A673 (cell line): ENCODE measurements at regions not wholly inside any gene's neighbourhood (a gene's known extent, or its start where the extent isn't known, plus 50 kb on each side); places are given as distances from the start of the nearest gene placed in this dataset.

ENCODE experiments used
- BruUV-seq: library from RNA; stranded (reverse); fragments of 400-500 nt; replicated peaks from 2 replicates; lab custom pipeline; 2021; lab: Mats Ljungman, UMichigan
- CTCF ChIA-PET: fragments of 300-600 bp; sonication (Branson Sonifier 250); formaldehyde crosslinking; loops from one replicate; lab custom pipeline; 2022; ENCODE audit warnings: antibody characterized with exemption; lab: Charles Lee
- POLR2A ChIA-PET: fragments of 300-600 bp; sonication (Branson Sonifier 250); formaldehyde crosslinking; loops from one replicate; lab custom pipeline; 2022; ENCODE audit warnings: antibody characterized with exemption; ENCODE audit not compliant: low non-redundant PET; lab: Charles Lee
- DNase-seq: peaks from one replicate; pipeline ENCODE4 v3.0.0-alpha.2; 2015; ENCODE audit warnings: low spot score
- H3K27ac ChIP-seq: fragments of 200-600 bp; sonication (generic); 2 replicates; pipeline ENCODE4 v1.5.1; 2016; ENCODE audit warnings: mixed run types, low read depth, mild to moderate bottlenecking, mixed read lengths, antibody characterized with exemption, low read length; ENCODE audit not compliant: poor library complexity, severe bottlenecking
- H3K27me3 ChIP-seq: fragments of 200-600 bp; sonication (generic); replicated peaks from 2 replicates; pipeline ENCODE4 v1.6.1; 2017; ENCODE audit warnings: mixed run types, low read depth, mild to moderate bottlenecking, mixed read lengths, antibody characterized with exemption, low read length; ENCODE audit not compliant: insufficient read depth, poor library complexity
- H3K36me3 ChIP-seq: fragments of 200-600 bp; sonication (generic); 2 replicates; pipeline ENCODE4 v1.6.1; 2016; ENCODE audit warnings: mixed run types, mild to moderate bottlenecking, mixed read lengths, antibody characterized with exemption, low read length; ENCODE audit not compliant: insufficient read depth, poor library complexity, severe bottlenecking
- H3K4me1 ChIP-seq: fragments of 200-600 bp; sonication (generic); 2 replicates; pipeline ENCODE4 v1.6.1; 2017; ENCODE audit warnings: mixed run types, mild to moderate bottlenecking, mixed read lengths, antibody characterized with exemption, low read length; ENCODE audit not compliant: insufficient read depth, poor library complexity, severe bottlenecking
- H3K4me3 ChIP-seq: fragments of 200-600 bp; sonication (generic); 2 replicates; pipeline ENCODE4 v1.5.1; 2016; ENCODE audit warnings: low read depth, mixed run types, mild to moderate bottlenecking, mixed read lengths, low read length; ENCODE audit not compliant: poor library complexity, severe bottlenecking
- H3K9me3 ChIP-seq: fragments of 200-600 bp; sonication (generic); 2 replicates; pipeline ENCODE4 v1.6.1; 2016; ENCODE audit warnings: mixed run types, low read depth, mild to moderate bottlenecking, mixed read lengths, antibody characterized with exemption, low read length; ENCODE audit not compliant: poor library complexity, severe bottlenecking
- CTCF ChIP-seq: fragments of 300-800, 200-600 bp; sonication (generic); conservative IDR thresholded peaks from 2 replicates; pipeline ENCODE4 v1.5.1; 2017; ENCODE audit warnings: low read depth, mild to moderate bottlenecking, antibody characterized with exemption, low read length, moderate library complexity, mixed read lengths
- EZH2 ChIP-seq: fragments of 200-600 bp; sonication (generic); IDR thresholded peaks from 2 replicates; pipeline ENCODE4 v1.6.1; 2017; ENCODE audit warnings: borderline replicate concordance, low read depth, mild to moderate bottlenecking, mixed read lengths, antibody characterized with exemption, low read length; ENCODE audit not compliant: poor library complexity, severe bottlenecking
- intact Hi-C: fragments of 100-400 bp; cut with micrococcal nuclease; formaldehyde crosslinking; loops from one replicate; pipeline ENCODE4 v1.10.0; 2022; ENCODE audit not compliant: unreplicated experiment

DNA sequence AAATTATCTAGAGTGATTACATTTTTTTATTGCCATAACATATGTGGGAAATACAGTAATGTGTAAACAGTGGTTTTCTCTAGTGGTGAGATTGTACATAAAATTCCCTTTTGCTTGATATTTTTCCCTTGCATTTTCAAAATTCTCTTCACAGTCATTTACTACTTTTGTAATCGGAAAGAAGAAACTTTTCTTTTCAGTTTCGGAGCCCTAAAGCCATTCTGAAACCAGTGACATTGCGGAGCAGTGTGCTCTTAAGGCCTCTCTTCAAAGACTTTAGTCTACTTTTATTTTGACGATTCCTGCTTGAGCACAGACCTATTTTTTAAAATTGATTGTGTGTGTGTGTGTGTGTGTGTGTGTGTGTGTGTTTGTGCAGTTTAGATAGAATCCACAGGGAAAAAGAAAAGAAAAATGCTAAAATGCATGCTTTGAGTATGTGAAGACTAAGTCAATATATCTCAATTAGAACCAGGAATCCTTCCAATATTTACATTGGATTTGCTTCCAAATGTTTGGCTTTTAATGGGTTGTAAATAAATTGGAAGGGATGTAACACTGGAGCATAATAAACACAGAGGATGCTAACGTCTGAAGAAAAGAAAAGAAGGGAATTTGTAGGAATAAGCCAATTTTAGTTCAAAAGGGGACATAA, 357.4 kb downstream of the RND3 start:
- H3K27me3 ChIP-seq: no peaks in the 10 kb centered on the region
- BruUV-seq: no TSS peak
- no peak for DNase-seq
- no peaks in the 10 kb centered on the region for H3K4me1 ChIP-seq
- H3K36me3 ChIP-seq: no peaks in the 10 kb centered on the region
- no peak for TF ChIP-seq CTCF
- TF ChIP-seq EZH2: no peak
- ChIA-PET CTCF (no interaction called here), POLR2A (no interaction called here)
- H3K27ac ChIP-seq: no peak overlapping the region
- no peak overlapping the region for H3K4me3 ChIP-seq
- H3K9me3 ChIP-seq: no peaks in the 10 kb centered on the region
- intact Hi-C loops: no loop called here

DNA sequence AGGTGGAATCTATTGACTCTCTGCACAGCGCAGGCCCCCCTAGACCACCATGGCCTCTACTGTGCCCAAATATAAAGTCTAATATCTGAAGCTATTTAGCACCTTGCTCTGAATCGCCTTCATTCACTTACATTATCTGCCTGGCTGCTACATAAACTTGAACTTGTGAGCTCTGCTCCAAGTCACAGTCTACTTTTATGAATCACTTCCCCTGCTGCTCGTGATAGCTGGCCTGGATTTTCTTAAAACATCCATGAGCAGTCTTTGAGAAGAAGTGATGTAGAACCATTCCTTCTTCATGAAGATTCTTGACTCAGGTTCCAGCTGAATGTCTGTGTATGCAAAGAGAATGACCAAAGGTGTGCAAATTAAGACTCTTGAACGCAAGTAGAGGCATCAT, 359.5 kb downstream of the RND3 start:
- intact Hi-C loops: no loop called here
- Histone ChIP-seq H3K36me3 (no peaks in the 10 kb centered on the region), H3K9me3 (no peaks in the 10 kb centered on the region), H3K27ac (no peak overlapping the region), H3K4me3 (no peak overlapping the region), H3K27me3 (no peaks in the 10 kb centered on the region), H3K4me1 (no peaks in the 10 kb centered on the region)
- TF ChIP-seq EZH2 (no peak), CTCF (no peak)
- CTCF ChIA-PET: no interaction called here
- DNase-seq: no peak
- POLR2A ChIA-PET: no interaction called here
- BruUV-seq: no TSS peak

DNA sequence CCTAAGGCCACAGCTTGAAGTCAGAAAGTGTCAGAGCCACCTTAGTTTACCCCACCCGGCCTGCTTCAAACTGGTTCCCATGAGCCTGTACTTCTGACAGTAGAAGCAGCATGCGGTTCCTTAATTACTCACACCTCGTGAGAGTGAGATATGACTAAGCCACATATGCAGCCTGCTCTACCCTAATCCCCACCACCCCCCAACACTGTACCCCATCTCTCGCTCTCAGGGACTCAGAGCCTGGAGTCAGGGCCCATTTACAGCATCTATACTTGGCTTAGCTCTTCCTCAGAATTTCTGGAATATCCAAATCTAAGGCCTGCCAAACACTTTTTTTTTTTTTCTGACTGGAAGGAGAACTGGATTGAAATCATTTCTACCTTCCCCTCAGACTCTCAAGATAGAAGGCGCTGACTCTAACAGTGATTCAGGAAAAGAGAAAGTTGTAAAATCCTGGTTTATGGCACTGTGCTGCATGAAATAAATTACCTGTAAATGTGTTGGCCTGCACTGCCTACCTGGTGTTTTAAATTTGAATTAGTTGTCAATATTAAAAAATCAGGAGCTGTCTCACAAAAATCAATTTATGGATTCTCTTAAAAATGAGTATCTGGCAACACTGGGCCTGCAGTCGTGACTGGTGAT, 360.0 kb downstream of the RND3 start:
- BruUV-seq: no TSS peak
- DNase-seq: no peak
- POLR2A ChIA-PET: no interaction called here
- intact Hi-C loops: no loop called here
- H3K4me1 ChIP-seq: no peaks in the 10 kb centered on the region
- CTCF ChIA-PET: no interaction called here
- H3K27ac ChIP-seq: no peak overlapping the region
- H3K36me3 ChIP-seq: no peaks in the 10 kb centered on the region
- H3K27me3 ChIP-seq: no peaks in the 10 kb centered on the region
- H3K9me3 ChIP-seq: no peaks in the 10 kb centered on the region
- H3K4me3 ChIP-seq: no peak overlapping the region
- TF ChIP-seq CTCF (no peak), EZH2 (no peak)
